ENCODE measurements at regions not wholly inside any gene's neighbourhood (a gene's known extent, or its start where the extent isn't known, plus 50 kb on each side); places are given as distances from the start of the nearest gene placed in this dataset.

DNA sequence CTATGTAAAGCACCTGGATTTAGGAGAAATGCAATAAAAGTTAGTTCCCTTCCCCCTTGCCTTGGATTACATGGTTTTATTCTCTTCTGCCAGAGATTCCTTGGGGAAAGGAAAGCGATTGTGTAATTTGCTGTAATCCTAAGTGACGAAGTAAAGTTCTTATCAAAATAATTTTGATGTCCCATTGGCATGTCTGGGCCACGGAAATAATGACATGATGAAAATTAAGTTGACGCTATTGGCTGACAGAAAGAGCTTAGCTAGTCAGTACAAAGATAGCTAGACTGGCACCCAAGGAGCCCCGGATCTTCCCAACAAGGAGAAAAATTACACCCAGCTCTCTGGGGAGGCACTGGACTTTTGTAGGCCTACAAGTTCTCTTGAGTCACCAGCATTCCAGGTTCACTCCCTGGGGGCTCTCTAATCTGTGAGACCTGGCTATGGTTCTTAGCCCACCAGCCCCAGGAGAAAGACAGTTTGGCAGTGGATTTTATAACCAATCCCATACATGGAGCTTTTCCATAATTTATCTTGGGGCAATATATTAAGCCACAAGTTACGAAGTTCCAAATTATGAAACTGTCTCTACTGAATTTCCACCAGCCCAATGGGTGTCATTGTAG, 59.9 kb downstream of the FOXA2 start:
- TF ChIP-seq, protein P1, sequence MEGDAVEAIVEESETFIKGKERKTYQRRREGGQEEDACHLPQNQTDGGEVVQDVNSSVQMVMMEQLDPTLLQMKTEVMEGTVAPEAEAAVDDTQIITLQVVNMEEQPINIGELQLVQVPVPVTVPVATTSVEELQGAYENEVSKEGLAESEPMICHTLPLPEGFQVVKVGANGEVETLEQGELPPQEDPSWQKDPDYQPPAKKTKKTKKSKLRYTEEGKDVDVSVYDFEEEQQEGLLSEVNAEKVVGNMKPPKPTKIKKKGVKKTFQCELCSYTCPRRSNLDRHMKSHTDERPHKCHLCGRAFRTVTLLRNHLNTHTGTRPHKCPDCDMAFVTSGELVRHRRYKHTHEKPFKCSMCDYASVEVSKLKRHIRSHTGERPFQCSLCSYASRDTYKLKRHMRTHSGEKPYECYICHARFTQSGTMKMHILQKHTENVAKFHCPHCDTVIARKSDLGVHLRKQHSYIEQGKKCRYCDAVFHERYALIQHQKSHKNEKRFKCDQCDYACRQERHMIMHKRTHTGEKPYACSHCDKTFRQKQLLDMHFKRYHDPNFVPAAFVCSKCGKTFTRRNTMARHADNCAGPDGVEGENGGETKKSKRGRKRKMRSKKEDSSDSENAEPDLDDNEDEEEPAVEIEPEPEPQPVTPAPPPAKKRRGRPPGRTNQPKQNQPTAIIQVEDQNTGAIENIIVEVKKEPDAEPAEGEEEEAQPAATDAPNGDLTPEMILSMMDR (IDR thresholded peaks at IDR 0.05; ENCODE audit: insufficient read depth, low read depth, low read length) = no peak
- TF ChIP-seq EZH2 (IDR thresholded peaks at IDR 0.05; ENCODE audit: insufficient read depth, low read length) = no peak

Measured in astrocyte (in vitro differentiated cells and primary cell).